ENCODE measurements at regions not wholly inside any gene's neighbourhood (a gene's known extent, or its start where the extent isn't known, plus 50 kb on each side); places are given as distances from the start of the nearest gene placed in this dataset.

- H3K4me1 ChIP-seq (ENCODE audit: insufficient read depth, low read length) = no peaks in the 10 kb centered on the region
These were observed 82.4 kb upstream of the DACH1 start for GRCh38 chr13:71949441-71949840.

DNA sequence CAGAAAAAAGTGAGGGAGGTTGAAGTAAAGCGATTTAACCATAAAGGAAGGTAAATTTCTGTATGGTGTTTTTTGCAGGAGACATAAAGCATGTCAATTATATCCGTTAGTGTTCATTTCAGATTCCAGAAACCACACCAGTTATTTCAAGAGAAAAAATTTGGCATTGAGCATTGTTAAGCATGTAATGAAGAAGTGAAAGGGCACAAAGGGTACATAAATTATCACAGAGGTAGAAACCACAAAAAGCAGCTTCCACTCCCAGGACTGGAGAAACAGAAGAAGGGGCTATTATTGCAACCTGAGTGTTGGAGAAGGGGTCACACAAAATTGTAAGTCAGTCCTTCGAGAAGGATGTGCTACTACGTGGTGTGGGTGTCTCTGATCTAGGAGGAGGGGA lies 72.2 kb upstream of the DACH1 start:
- intact Hi-C loops (cut with micrococcal nuclease) = no loop called here
- no peaks in the 10 kb centered on the region for H3K27me3 Mint-ChIP-seq
- H3K4me1 ChIP-seq (ENCODE audit: insufficient read depth, low read length) = no peaks in the 10 kb centered on the region
- peaks cover 0 to 15% (median 7%) of the 10 kb centered on the region in 8 donors for H3K9me3 Mint-ChIP-seq
- no peaks in the 10 kb centered on the region for H3K27me3 ChIP-seq (ENCODE audit: insufficient read depth, low read length)
- H3K36me3 ChIP-seq (ENCODE audit: insufficient read depth, low read length) = no peaks in the 10 kb centered on the region
- peak overlapping the region in 1 of 7 donors; percentile 86 for H3K27ac Mint-ChIP-seq
- no peaks in the 10 kb centered on the region for H3K4me1 Mint-ChIP-seq
- H3K27ac ChIP-seq (ENCODE audit: low read depth, low read length) = no peak overlapping the region
- CTCF ChIA-PET (ENCODE audit: partially characterized antibody) = no interaction called here
- H3K36me3 Mint-ChIP-seq = no peaks in the 10 kb centered on the region
- H3K4me3 ChIP-seq (ENCODE audit: low read length in 2 of 2) = no peak overlapping the region
- POLR2A ChIA-PET (ENCODE audit: partially characterized antibody) = no interaction called here
- H3K9me3 ChIP-seq (ENCODE audit: control insufficient read depth in 1 of 2, low read length in 2 of 2) = no peaks in the 10 kb centered on the region
- DNase-seq = no peak
- H3K4me3 Mint-ChIP-seq = no peak overlapping the region

More at GRCh38 chr13:71949441-71949840, 82.4 kb upstream of the DACH1 start:
- no peaks in the 10 kb centered on the region for H3K9me3 ChIP-seq (ENCODE audit: control insufficient read depth in 1 of 2, low read length in 2 of 2)
- Mint-ChIP-seq H3K36me3 (no peaks in the 10 kb centered on the region), H3K4me3 (no peak overlapping the region), H3K9me3 (peaks cover 0 to 10% (median 3%) of the 10 kb centered on the region in 8 donors), H3K27me3 (no peaks in the 10 kb centered on the region), H3K4me1 (no peaks in the 10 kb centered on the region), H3K27ac (no peak overlapping the region)
- ChIA-PET CTCF (ENCODE audit: partially characterized antibody) (no interaction called here), POLR2A (ENCODE audit: partially characterized antibody) (no interaction called here)
- no peaks in the 10 kb centered on the region for H3K36me3 ChIP-seq (ENCODE audit: insufficient read depth, low read length)
- peak in 1 of 5 donors; percentile 33 for DNase-seq
- no peaks in the 10 kb centered on the region for H3K27me3 ChIP-seq (ENCODE audit: insufficient read depth, low read length)
- no peak overlapping the region for H3K4me3 ChIP-seq (ENCODE audit: low read length in 2 of 2)
- intact Hi-C loops (cut with micrococcal nuclease) = no loop called here
- no peak overlapping the region for H3K27ac ChIP-seq (ENCODE audit: low read depth, low read length)

GRCh38 chr13:71935166-71935840 lies 68.3 kb upstream of the DACH1 start:
- no peaks in the 10 kb centered on the region for H3K27me3 Mint-ChIP-seq
- Histone ChIP-seq H3K9me3 (ENCODE audit: control insufficient read depth in 1 of 2, low read length in 2 of 2) (no peaks in the 10 kb centered on the region), H3K4me1 (ENCODE audit: insufficient read depth, low read length) (no peaks in the 10 kb centered on the region), H3K36me3 (ENCODE audit: insufficient read depth, low read length) (no peaks in the 10 kb centered on the region), H3K27ac (ENCODE audit: low read depth, low read length) (no peak overlapping the region), H3K27me3 (ENCODE audit: insufficient read depth, low read length) (no peaks in the 10 kb centered on the region), H3K4me3 (ENCODE audit: low read length in 2 of 2) (no peak overlapping the region)
- H3K27ac Mint-ChIP-seq = no peak overlapping the region
- no peak overlapping the region for H3K4me3 Mint-ChIP-seq
- intact Hi-C loops (cut with micrococcal nuclease) = no loop called here
- ChIA-PET CTCF (ENCODE audit: partially characterized antibody) (no interaction called here), POLR2A (ENCODE audit: partially characterized antibody) (no interaction called here)
- no peaks in the 10 kb centered on the region for H3K4me1 Mint-ChIP-seq
- no peaks in the 10 kb centered on the region for H3K36me3 Mint-ChIP-seq
- peaks cover 0 to 9% (median 3%) of the 10 kb centered on the region in 8 donors for H3K9me3 Mint-ChIP-seq
- no peak for DNase-seq

DNA sequence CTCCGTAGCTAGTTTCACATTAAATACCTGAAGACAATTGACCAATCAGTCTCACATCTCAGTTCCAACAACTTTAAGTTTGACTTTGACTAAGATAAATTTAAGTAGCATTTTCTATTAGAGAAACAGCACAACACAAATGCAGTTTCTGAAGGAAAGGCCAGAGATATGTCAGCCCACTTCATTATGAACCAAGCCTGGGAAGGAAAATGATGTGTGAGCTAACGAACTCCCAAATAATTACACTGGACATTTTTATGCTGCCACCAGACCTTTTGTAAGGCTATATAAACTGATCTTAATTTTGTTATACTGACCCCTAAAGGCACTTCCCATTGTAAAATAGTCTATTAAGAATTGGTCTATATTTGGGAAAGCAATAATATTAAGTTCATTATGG lies 57.9 kb upstream of the DACH1 start:
- no peaks in the 10 kb centered on the region for H3K27me3 ChIP-seq (ENCODE audit: insufficient read depth, low read length)
- ChIA-PET CTCF (ENCODE audit: partially characterized antibody) (no interaction called here), POLR2A (ENCODE audit: partially characterized antibody) (no interaction called here)
- DNase-seq = no peak
- Mint-ChIP-seq H3K27ac (no peak overlapping the region), H3K4me1 (no peaks in the 10 kb centered on the region), H3K4me3 (no peak overlapping the region), H3K9me3 (peaks cover 0 to 4% (median 3%) of the 10 kb centered on the region in 8 donors), H3K27me3 (no peaks in the 10 kb centered on the region), H3K36me3 (no peaks in the 10 kb centered on the region)
- no peak overlapping the region for H3K27ac ChIP-seq (ENCODE audit: low read depth, low read length)
- H3K36me3 ChIP-seq (ENCODE audit: insufficient read depth, low read length) = no peaks in the 10 kb centered on the region
- H3K4me1 ChIP-seq (ENCODE audit: insufficient read depth, low read length) = no peaks in the 10 kb centered on the region
- intact Hi-C loops (cut with micrococcal nuclease) = no loop called here
- no peaks in the 10 kb centered on the region for H3K9me3 ChIP-seq (ENCODE audit: control insufficient read depth in 1 of 2, low read length in 2 of 2)
- no peak overlapping the region for H3K4me3 ChIP-seq (ENCODE audit: low read length in 2 of 2)

DNA sequence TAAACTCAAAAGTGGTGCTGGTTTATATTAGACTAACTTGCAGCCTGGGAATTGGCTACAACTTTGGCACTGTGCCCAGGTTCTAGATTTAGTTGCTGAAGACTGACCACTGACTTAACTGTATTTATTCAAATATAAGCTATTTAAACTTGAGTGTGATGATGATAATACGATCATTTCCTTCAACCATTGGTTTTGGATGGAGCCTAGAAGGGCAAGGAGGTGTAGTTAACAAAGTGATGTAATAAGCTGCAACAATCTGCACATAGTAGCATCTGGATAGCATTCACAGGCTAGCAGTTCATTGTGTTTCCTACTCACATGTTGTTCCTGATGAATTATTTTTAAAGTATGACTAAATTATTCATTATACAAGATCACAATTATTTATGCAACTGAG lies 55.2 kb upstream of the DACH1 start:
- Mint-ChIP-seq H3K9me3 (peaks cover 0 to 4% (median 2%) of the 10 kb centered on the region in 8 donors), H3K4me3 (no peak overlapping the region), H3K4me1 (no peaks in the 10 kb centered on the region), H3K36me3 (no peaks in the 10 kb centered on the region), H3K27ac (no peak overlapping the region), H3K27me3 (no peaks in the 10 kb centered on the region)
- Histone ChIP-seq H3K27me3 (ENCODE audit: insufficient read depth, low read length) (no peaks in the 10 kb centered on the region), H3K4me3 (ENCODE audit: low read length in 2 of 2) (no peak overlapping the region), H3K36me3 (ENCODE audit: insufficient read depth, low read length) (no peaks in the 10 kb centered on the region), H3K27ac (ENCODE audit: low read depth, low read length) (no peak overlapping the region), H3K9me3 (ENCODE audit: control insufficient read depth in 1 of 2, low read length in 2 of 2) (no peaks in the 10 kb centered on the region), H3K4me1 (ENCODE audit: insufficient read depth, low read length) (no peaks in the 10 kb centered on the region)
- ChIA-PET CTCF (ENCODE audit: partially characterized antibody) (no interaction called here), POLR2A (ENCODE audit: partially characterized antibody) (no interaction called here)
- intact Hi-C loops (cut with micrococcal nuclease) = no loop called here
- DNase-seq = no peak

Measured in CD4-positive, alpha-beta memory T cell (primary cell).